Thyroid gland (tissue), 4 donors: ENCODE measurements at regions not wholly inside any gene's neighbourhood (a gene's known extent, or its start where the extent isn't known, plus 50 kb on each side); places are given as distances from the start of the nearest gene placed in this dataset.

Experiments used
- POLR2A ChIP-seq, 2 donors: fragments of 450-650 bp; IDR thresholded peaks; one replicate each; pipeline ENCODE4 v1.6.1; 2017; ENCODE audit warnings: antibody characterized with exemption in 2 of 2, mild to moderate bottlenecking in 2 of 2, moderate library complexity in 1 of 2
- TF ChIP-seq, protein P1 (sequence below), 6 experiments: fragments of 200-600 bp in 3 of 6; fragments of 450-650 bp in 3 of 6; sonication (generic) in 3 of 6; IDR thresholded peaks; one replicate each; pipeline ENCODE4 v1.5.1; 2016 to 2019; ENCODE audit warnings: antibody characterized with exemption in 6 of 6, mild to moderate bottlenecking in 2 of 6, inconsistent platforms in 1 of 6, moderate library complexity in 1 of 6

- TF ChIP-seq, protein P1, sequence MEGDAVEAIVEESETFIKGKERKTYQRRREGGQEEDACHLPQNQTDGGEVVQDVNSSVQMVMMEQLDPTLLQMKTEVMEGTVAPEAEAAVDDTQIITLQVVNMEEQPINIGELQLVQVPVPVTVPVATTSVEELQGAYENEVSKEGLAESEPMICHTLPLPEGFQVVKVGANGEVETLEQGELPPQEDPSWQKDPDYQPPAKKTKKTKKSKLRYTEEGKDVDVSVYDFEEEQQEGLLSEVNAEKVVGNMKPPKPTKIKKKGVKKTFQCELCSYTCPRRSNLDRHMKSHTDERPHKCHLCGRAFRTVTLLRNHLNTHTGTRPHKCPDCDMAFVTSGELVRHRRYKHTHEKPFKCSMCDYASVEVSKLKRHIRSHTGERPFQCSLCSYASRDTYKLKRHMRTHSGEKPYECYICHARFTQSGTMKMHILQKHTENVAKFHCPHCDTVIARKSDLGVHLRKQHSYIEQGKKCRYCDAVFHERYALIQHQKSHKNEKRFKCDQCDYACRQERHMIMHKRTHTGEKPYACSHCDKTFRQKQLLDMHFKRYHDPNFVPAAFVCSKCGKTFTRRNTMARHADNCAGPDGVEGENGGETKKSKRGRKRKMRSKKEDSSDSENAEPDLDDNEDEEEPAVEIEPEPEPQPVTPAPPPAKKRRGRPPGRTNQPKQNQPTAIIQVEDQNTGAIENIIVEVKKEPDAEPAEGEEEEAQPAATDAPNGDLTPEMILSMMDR (IDR thresholded peaks at IDR 0.05): no peak
- TF ChIP-seq POLR2A (IDR thresholded peaks at IDR 0.05): no peak
Measured at GRCh38 chr18:40096675-40097074, 1858.4 kb upstream of the PIK3C3 start.
